MM.1S (cell line): ENCODE measurements at regions not wholly inside any gene's neighbourhood (a gene's known extent, or its start where the extent isn't known, plus 50 kb on each side); places are given as distances from the start of the nearest gene placed in this dataset.

Experiments
- EZH2 ChIP-seq: fragments of 300-600 bp; sonication (generic); optimal IDR thresholded peaks from 2 replicates; pipeline ENCODE3; 2017; ENCODE audit warnings: low read depth, mild to moderate bottlenecking, antibody characterized with exemption, low read length, mixed read lengths
- EZH2phosphoT487 ChIP-seq: fragments of 300-600 bp; sonication (generic); IDR thresholded peaks from 2 replicates; pipeline ENCODE4 v1.6.1; 2018; ENCODE audit warnings: antibody characterized with exemption, low read length
- TF ChIP-seq, protein P1 (sequence below): fragments of 300-600 bp; sonication (generic); IDR thresholded peaks from 2 replicates; pipeline ENCODE4 v1.5.1; 2016; ENCODE audit warnings: antibody characterized with exemption, low read length, mixed read lengths

DNA sequence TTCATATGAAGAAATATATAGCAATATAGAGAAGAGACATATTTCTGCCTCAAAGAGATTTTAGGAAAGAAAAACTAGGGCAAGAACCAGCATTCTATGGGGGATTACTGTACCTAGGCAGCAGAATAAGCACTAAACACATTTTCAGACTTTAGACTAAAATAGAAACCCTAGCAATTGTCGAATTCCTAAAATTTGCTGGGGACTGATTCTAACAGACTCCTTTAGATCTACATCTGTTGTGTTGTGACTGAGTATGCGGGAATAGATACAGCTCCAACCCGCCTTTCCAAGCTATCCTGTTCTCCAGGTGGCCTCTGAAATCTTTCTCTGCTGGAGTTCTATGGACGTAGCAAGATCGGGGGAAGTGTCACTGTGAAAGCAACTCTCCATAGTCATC lies 482.2 kb downstream of the NTRK2 start:
- TF ChIP-seq EZH2: no peak
- TF ChIP-seq, protein P1, sequence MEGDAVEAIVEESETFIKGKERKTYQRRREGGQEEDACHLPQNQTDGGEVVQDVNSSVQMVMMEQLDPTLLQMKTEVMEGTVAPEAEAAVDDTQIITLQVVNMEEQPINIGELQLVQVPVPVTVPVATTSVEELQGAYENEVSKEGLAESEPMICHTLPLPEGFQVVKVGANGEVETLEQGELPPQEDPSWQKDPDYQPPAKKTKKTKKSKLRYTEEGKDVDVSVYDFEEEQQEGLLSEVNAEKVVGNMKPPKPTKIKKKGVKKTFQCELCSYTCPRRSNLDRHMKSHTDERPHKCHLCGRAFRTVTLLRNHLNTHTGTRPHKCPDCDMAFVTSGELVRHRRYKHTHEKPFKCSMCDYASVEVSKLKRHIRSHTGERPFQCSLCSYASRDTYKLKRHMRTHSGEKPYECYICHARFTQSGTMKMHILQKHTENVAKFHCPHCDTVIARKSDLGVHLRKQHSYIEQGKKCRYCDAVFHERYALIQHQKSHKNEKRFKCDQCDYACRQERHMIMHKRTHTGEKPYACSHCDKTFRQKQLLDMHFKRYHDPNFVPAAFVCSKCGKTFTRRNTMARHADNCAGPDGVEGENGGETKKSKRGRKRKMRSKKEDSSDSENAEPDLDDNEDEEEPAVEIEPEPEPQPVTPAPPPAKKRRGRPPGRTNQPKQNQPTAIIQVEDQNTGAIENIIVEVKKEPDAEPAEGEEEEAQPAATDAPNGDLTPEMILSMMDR: no peak
- no peak for TF ChIP-seq EZH2phosphoT487
